Immature natural killer cell (primary cell): ENCODE measurements at regions not wholly inside any gene's neighbourhood (a gene's known extent, or its start where the extent isn't known, plus 50 kb on each side); places are given as distances from the start of the nearest gene placed in this dataset.

ENCODE experiments used
- DNase-seq, 3 donors: peaks; one replicate each; pipeline ENCODE4 v3.0.0; 2022; ENCODE audit warnings: mixed read lengths in 1 of 3
- H3K27ac Mint-ChIP-seq, 6 donors: one replicate each; pipeline ENCODE4 v1.8.0; 2020; ENCODE audit warnings: mixed read lengths in 6 of 6, mild to moderate bottlenecking in 5 of 6, inconsistent platforms in 4 of 6, moderate library complexity in 3 of 6
- H3K27me3 Mint-ChIP-seq, 3 donors: one replicate each; pipeline ENCODE4 v1.8.0; 2020 to 2021; ENCODE audit warnings: low read depth in 3 of 3, mild to moderate bottlenecking in 3 of 3, mixed read lengths in 3 of 3, moderate library complexity in 3 of 3, inconsistent platforms in 1 of 3
- H3K36me3 Mint-ChIP-seq, 3 donors: one replicate each; pipeline ENCODE4 v1.8.0; 2020; ENCODE audit warnings: mixed read lengths in 3 of 3, inconsistent platforms in 2 of 3, mild to moderate bottlenecking in 2 of 3
- H3K4me1 Mint-ChIP-seq, 2 donors: one replicate each; pipeline ENCODE4 v1.8.0; 2020; ENCODE audit warnings: inconsistent platforms in 2 of 2, mild to moderate bottlenecking in 2 of 2, mixed read lengths in 2 of 2, moderate library complexity in 1 of 2
- H3K4me3 Mint-ChIP-seq, 5 donors: one replicate each; pipeline ENCODE4 v1.8.0; 2020; ENCODE audit warnings: mild to moderate bottlenecking in 5 of 5, mixed read lengths in 5 of 5, inconsistent platforms in 3 of 5, moderate library complexity in 3 of 5
- H3K9me3 Mint-ChIP-seq, 6 donors: one replicate each; pipeline ENCODE4 v1.8.0; 2020; ENCODE audit warnings: mild to moderate bottlenecking in 6 of 6, mixed read lengths in 6 of 6, inconsistent platforms in 4 of 6, moderate library complexity in 3 of 6

- H3K4me1 Mint-ChIP-seq: no peaks in the 10 kb centered on the region
- no peak for DNase-seq
- no peak overlapping the region for H3K27ac Mint-ChIP-seq
- H3K27me3 Mint-ChIP-seq: peaks cover 2 to 5% (median 3%) of the 10 kb centered on the region in 3 donors
- H3K36me3 Mint-ChIP-seq: peaks cover 0 to 9% (median 0%) of the 10 kb centered on the region in 3 donors
- no peak overlapping the region for H3K4me3 Mint-ChIP-seq
- H3K9me3 Mint-ChIP-seq: peaks cover 0 to 28% (median 2%) of the 10 kb centered on the region in 6 donors
Observed at GRCh38 chr9:14560194-14560593, 133.0 kb downstream of the ZDHHC21 start.

- Mint-ChIP-seq H3K4me3 (no peak overlapping the region), H3K4me1 (no peaks in the 10 kb centered on the region), H3K27ac (no peak overlapping the region), H3K27me3 (peaks cover 0 to 2% (median 0%) of the 10 kb centered on the region in 3 donors), H3K9me3 (peaks cover 0 to 13% (median 1%) of the 10 kb centered on the region in 6 donors), H3K36me3 (peaks cover 0 to 4% (median 0%) of the 10 kb centered on the region in 3 donors)
- DNase-seq: no peak
Observed at GRCh38 chr9:14554886-14555285, 138.3 kb downstream of the ZDHHC21 start.

GRCh38 chr9:14547245-14548060 lies 145.8 kb downstream of the ZDHHC21 start:
- no peak for DNase-seq
- H3K4me1 Mint-ChIP-seq: no peaks in the 10 kb centered on the region
- no peaks in the 10 kb centered on the region for H3K36me3 Mint-ChIP-seq
- peaks cover 0 to 8% (median under 1%) of the 10 kb centered on the region in 6 donors for H3K9me3 Mint-ChIP-seq
- H3K27ac Mint-ChIP-seq: no peak overlapping the region
- peaks cover 0 to 6% (median 4%) of the 10 kb centered on the region in 3 donors for H3K27me3 Mint-ChIP-seq
- no peak overlapping the region for H3K4me3 Mint-ChIP-seq

- H3K9me3 Mint-ChIP-seq: peaks cover 0 to 8% (median under 1%) of the 10 kb centered on the region in 6 donors
- no peak overlapping the region for H3K4me3 Mint-ChIP-seq
- H3K27me3 Mint-ChIP-seq: peaks cover 3 to 6% (median 4%) of the 10 kb centered on the region in 3 donors
- H3K36me3 Mint-ChIP-seq: no peaks in the 10 kb centered on the region
- no peak for DNase-seq
- no peaks in the 10 kb centered on the region for H3K4me1 Mint-ChIP-seq
- no peak overlapping the region for H3K27ac Mint-ChIP-seq
Observed at GRCh38 chr9:14546693-14547092, 146.5 kb downstream of the ZDHHC21 start.

- Mint-ChIP-seq H3K36me3 (no peaks in the 10 kb centered on the region), H3K4me3 (no peak overlapping the region), H3K27ac (no peak overlapping the region), H3K27me3 (peaks cover 3 to 4% (median 4%) of the 10 kb centered on the region in 3 donors), H3K4me1 (no peaks in the 10 kb centered on the region), H3K9me3 (peaks cover 0 to 1% (median 0%) of the 10 kb centered on the region in 6 donors)
- DNase-seq: no peak
Observed at GRCh38 chr9:14542071-14542470, 151.2 kb downstream of the ZDHHC21 start.

GRCh38 chr9:14538526-14538925 lies 154.7 kb downstream of the ZDHHC21 start:
- Mint-ChIP-seq H3K9me3 (peaks cover 0 to 5% (median 0%) of the 10 kb centered on the region in 6 donors), H3K4me1 (no peaks in the 10 kb centered on the region), H3K36me3 (no peaks in the 10 kb centered on the region), H3K4me3 (no peak overlapping the region), H3K27me3 (peaks cover 3% of the 10 kb centered on the region in 3 donors), H3K27ac (no peak overlapping the region)
- DNase-seq: no peak

- no peak for DNase-seq
- Mint-ChIP-seq H3K4me1 (no peaks in the 10 kb centered on the region), H3K27ac (no peak overlapping the region), H3K27me3 (peaks cover 0 to 3% (median 2%) of the 10 kb centered on the region in 3 donors), H3K9me3 (peaks cover 0 to 6% (median 3%) of the 10 kb centered on the region in 6 donors), H3K4me3 (no peak overlapping the region), H3K36me3 (no peaks in the 10 kb centered on the region)
Observed at GRCh38 chr9:14535161-14535955, 157.9 kb downstream of the ZDHHC21 start.

GRCh38 chr9:14533867-14534640 lies 159.2 kb downstream of the ZDHHC21 start:
- Mint-ChIP-seq H3K27ac (no peak overlapping the region), H3K36me3 (no peaks in the 10 kb centered on the region), H3K9me3 (peaks cover 0 to 9% (median 3%) of the 10 kb centered on the region in 6 donors), H3K27me3 (peaks cover 0 to 5% (median 3%) of the 10 kb centered on the region in 3 donors), H3K4me1 (no peaks in the 10 kb centered on the region), H3K4me3 (no peak overlapping the region)
- DNase-seq: no peak

- H3K9me3 Mint-ChIP-seq: peaks cover 0 to 9% (median 3%) of the 10 kb centered on the region in 6 donors
- no peak for DNase-seq
Observed at GRCh38 chr9:14532456-14533115, 160.6 kb downstream of the ZDHHC21 start.

GRCh38 chr9:14531341-14532269 lies 161.6 kb downstream of the ZDHHC21 start:
- Mint-ChIP-seq H3K27ac (no peak overlapping the region), H3K36me3 (no peaks in the 10 kb centered on the region), H3K9me3 (peaks cover 0 to 9% (median 3%) of the 10 kb centered on the region in 6 donors), H3K4me3 (no peak overlapping the region), H3K4me1 (no peaks in the 10 kb centered on the region), H3K27me3 (peaks cover 0 to 5% (median 0%) of the 10 kb centered on the region in 3 donors)
- DNase-seq: no peak

More at GRCh38 chr9:14532456-14533115, 160.6 kb downstream of the ZDHHC21 start:
- H3K4me3 Mint-ChIP-seq: no peak overlapping the region
- H3K4me1 Mint-ChIP-seq: no peaks in the 10 kb centered on the region
- H3K36me3 Mint-ChIP-seq: no peaks in the 10 kb centered on the region
- no peak overlapping the region for H3K27ac Mint-ChIP-seq
- H3K27me3 Mint-ChIP-seq: peaks cover 0 to 5% (median 3%) of the 10 kb centered on the region in 3 donors

- Mint-ChIP-seq H3K4me3 (no peak overlapping the region), H3K4me1 (no peaks in the 10 kb centered on the region), H3K36me3 (no peaks in the 10 kb centered on the region), H3K27me3 (peaks cover 0 to 5% (median 0%) of the 10 kb centered on the region in 3 donors), H3K9me3 (peaks cover 0 to 9% (median 1%) of the 10 kb centered on the region in 6 donors), H3K27ac (no peak overlapping the region)
- no peak for DNase-seq
Observed at GRCh38 chr9:14530841-14531240, 162.4 kb downstream of the ZDHHC21 start.

- Mint-ChIP-seq H3K4me1 (no peaks in the 10 kb centered on the region), H3K36me3 (no peaks in the 10 kb centered on the region), H3K4me3 (no peak overlapping the region), H3K27ac (no peak overlapping the region), H3K27me3 (peaks cover 0 to 5% (median 0%) of the 10 kb centered on the region in 3 donors), H3K9me3 (peaks cover 0 to 8% (median 1%) of the 10 kb centered on the region in 6 donors)
- DNase-seq: no peak
Observed at GRCh38 chr9:14530366-14530765, 162.9 kb downstream of the ZDHHC21 start.
